ENCODE measurements at regions not wholly inside any gene's neighbourhood (a gene's known extent, or its start where the extent isn't known, plus 50 kb on each side); places are given as distances from the start of the nearest gene placed in this dataset.

DNA sequence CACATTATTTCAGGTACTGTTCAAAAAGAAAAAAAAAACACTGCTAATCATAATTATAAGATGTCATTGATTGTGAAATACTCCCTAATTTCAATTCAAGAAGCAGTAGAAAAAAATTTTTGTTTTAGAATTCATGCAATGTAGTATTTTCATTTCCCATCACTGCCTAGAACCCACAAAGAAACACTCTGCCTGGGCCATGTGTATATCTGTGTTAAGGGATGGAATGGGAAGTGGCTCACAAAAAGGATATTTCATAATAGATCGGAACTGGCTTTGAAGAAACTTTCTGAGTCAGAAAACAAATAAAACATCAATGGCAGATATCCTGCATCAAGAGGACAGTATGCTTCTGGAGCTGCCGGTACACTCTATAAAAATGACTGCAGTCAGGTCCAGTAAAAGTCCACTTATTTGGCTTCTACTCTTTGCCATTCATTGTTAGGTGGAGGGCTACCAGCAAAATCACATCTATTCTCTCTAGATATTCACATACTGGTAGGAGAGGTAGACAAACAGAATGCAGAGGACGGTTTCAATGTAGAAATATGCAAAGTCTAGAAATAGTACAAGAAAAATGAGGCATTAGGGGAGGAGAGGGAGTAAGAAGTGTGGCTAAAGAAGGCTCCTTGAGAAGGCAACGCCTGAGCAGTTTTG, 135.0 kb upstream of the TNFAIP3 start:
- no peaks in the 10 kb centered on the region for H3K27me3 ChIP-seq
- no peak for TF ChIP-seq EP300 (IDR thresholded peaks at IDR 0.05)
- TF ChIP-seq POLR2A (IDR thresholded peaks at IDR 0.05), result no peak
- TF ChIP-seq, protein P1, sequence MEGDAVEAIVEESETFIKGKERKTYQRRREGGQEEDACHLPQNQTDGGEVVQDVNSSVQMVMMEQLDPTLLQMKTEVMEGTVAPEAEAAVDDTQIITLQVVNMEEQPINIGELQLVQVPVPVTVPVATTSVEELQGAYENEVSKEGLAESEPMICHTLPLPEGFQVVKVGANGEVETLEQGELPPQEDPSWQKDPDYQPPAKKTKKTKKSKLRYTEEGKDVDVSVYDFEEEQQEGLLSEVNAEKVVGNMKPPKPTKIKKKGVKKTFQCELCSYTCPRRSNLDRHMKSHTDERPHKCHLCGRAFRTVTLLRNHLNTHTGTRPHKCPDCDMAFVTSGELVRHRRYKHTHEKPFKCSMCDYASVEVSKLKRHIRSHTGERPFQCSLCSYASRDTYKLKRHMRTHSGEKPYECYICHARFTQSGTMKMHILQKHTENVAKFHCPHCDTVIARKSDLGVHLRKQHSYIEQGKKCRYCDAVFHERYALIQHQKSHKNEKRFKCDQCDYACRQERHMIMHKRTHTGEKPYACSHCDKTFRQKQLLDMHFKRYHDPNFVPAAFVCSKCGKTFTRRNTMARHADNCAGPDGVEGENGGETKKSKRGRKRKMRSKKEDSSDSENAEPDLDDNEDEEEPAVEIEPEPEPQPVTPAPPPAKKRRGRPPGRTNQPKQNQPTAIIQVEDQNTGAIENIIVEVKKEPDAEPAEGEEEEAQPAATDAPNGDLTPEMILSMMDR (IDR thresholded peaks at IDR 0.05), result no peak
- no peak for TF ChIP-seq POLR2AphosphoS5 (IDR thresholded peaks at IDR 0.05)
- 59% methylated on average over 4 of the region's 4 CpGs for WGBS
- peaks cover 30% of the 10 kb centered on the region for H3K4me1 ChIP-seq
- no peak overlapping the region for H3K4me3 ChIP-seq
- no peak for DNase-seq (ENCODE audit: low spot score in 2 of 2)
- H3K9me3 ChIP-seq, result no peaks in the 10 kb centered on the region
- no peak overlapping the region for H3K27ac ChIP-seq
- H3K36me3 ChIP-seq, result no peaks in the 10 kb centered on the region

DNA sequence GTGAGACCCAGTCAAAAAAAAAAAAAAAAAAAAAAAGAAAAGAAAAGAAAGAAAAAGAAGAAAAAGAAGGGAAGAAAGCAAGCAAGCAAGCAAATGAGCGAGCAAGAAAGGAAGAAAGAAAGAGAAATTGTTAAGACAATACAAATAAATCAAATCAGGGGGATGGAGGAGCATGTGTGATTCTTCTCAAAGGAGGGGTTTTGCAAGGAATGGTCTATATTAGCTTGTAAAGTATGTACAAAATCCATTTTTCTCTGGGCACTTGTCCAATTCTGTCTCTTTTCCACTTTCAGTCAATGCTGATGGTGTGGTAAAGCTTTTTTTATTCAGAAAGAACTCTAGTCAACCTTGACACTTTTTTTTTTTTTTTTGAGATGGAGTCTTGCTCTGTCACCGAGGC, 133.7 kb upstream of the TNFAIP3 start:
- 88% methylated on average over 2 of the region's 2 CpGs for WGBS
- no peaks in the 10 kb centered on the region for H3K36me3 ChIP-seq
- no peak for TF ChIP-seq POLR2A (IDR thresholded peaks at IDR 0.05)
- TF ChIP-seq POLR2AphosphoS5 (IDR thresholded peaks at IDR 0.05), result no peak
- TF ChIP-seq, protein P1 (IDR thresholded peaks at IDR 0.05), result no peak
- TF ChIP-seq EP300 (IDR thresholded peaks at IDR 0.05), result no peak
- H3K9me3 ChIP-seq, result no peaks in the 10 kb centered on the region
- no peak overlapping the region for H3K4me3 ChIP-seq
- no peak for DNase-seq (ENCODE audit: low spot score in 2 of 2)
- no peak overlapping the region for H3K27ac ChIP-seq
- no peaks in the 10 kb centered on the region for H3K27me3 ChIP-seq
- H3K4me1 ChIP-seq, result peaks cover 26% of the 10 kb centered on the region

DNA sequence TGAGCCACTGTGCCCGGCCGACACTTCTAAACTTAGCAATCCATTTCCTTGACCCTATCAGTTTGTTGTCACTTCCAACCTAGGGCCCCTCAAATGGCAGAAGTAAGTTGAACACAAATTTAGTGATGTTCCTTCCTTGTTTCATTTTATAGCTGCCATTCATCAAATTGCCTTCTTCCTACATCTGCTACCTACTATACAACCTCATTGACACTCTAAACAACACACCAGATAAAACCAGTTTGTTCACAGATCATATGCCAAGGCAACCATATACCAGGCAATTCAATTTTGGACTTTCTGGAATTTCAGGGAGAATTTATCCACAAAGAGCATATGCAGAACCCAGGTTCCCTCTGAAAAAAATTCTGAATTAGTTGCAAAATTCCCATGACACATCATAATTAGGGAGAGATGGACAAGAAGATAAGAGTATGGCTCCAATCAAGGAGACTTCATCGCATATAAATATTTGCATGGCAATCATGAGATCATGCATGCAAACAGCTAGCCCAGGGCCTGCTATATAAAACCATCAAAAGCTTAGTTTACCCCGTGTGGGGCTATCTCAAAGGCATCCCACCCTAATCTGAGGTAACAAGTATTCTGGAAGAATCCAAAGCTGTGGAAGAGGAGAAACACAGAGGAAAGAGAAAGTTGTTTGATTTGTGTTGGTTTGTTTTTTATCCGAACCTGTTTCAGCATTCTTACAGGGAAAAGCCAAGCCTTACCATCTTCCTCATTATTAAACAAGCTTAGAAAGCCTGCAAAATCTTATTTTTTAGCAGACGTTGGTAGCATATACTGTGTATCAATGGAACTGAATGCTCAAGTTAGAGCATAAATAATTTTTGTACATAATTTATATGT, 132.8 kb upstream of the TNFAIP3 start:
- no peak for DNase-seq (ENCODE audit: low spot score in 2 of 2)
- Histone ChIP-seq H3K9me3 (no peaks in the 10 kb centered on the region), H3K4me3 (no peak overlapping the region), H3K27ac (no peak overlapping the region), H3K36me3 (no peaks in the 10 kb centered on the region), H3K4me1 (peaks cover 17% of the 10 kb centered on the region), H3K27me3 (no peaks in the 10 kb centered on the region)
- WGBS, result 88% methylated on average over 6 of the region's 6 CpGs
- TF ChIP-seq, protein P1 (IDR thresholded peaks at IDR 0.05), result no peak
- TF ChIP-seq POLR2AphosphoS5 (IDR thresholded peaks at IDR 0.05) (no peak), EP300 (IDR thresholded peaks at IDR 0.05) (no peak), POLR2A (IDR thresholded peaks at IDR 0.05) (no peak)

DNA sequence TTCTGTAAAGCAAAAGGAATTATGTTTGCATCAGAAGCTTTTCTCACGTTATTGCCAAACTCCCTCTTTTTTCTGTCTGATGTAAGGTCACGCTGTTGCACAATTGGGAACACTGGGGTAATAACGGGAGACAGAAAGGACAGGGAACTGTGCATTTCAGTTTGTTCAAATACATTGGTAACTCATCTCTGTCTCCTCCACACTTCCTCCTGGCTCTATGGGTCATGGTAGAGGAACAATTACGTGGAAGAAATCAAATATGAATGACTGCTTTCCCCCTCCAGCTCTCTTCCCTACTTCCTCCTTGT, 132.2 kb upstream of the TNFAIP3 start:
- no peaks in the 10 kb centered on the region for H3K36me3 ChIP-seq
- peak in 1 of 3 donors; percentile 49 for TF ChIP-seq POLR2AphosphoS5 (IDR thresholded peaks at IDR 0.05)
- TF ChIP-seq, protein P1 (IDR thresholded peaks at IDR 0.05), result no peak
- no peaks in the 10 kb centered on the region for H3K27me3 ChIP-seq
- H3K4me3 ChIP-seq, result no peak overlapping the region
- DNase-seq (ENCODE audit: low spot score in 2 of 2), result no peak
- peaks cover 11% of the 10 kb centered on the region for H3K4me1 ChIP-seq
- 88% methylated on average over 4 of the region's 4 CpGs for WGBS
- H3K9me3 ChIP-seq, result no peaks in the 10 kb centered on the region
- H3K27ac ChIP-seq, result no peak overlapping the region

DNA sequence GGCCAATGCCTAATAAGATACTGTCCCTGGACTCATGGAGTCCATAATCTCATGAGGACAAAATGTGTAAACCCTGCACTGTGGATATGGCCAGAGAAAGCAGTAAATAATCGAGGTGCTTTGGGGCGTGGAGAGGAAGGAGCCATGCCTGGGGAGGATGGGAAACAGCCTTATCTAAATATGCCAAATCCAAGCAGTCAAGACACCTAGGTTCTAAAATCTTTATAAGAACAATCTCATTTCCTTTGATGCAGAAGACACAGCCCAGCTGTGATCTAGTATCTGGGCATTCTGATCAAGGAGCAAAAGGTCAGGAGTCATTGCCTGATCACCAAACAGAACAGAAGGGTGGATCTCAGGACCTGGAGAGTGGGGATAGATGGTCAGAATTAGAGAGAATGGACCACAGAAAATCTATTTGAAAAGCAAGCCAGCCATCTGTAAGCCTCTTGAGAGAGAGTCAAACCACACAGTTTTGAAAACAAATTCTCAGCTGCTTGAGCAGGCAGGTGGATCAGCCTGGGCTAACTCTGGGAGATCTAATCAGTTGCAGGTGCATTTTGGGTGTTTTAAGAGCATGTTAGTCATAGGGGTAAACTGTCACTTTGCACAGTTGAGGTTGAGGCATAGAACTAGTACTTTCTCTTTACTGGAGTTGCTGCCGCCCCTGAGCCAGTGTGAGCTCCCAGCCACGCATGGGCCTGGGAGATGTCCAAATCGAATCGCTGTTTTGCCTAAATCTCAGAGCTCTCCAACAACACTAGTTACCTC, 130.8 kb upstream of the TNFAIP3 start:
- no peak overlapping the region for H3K4me3 ChIP-seq
- no peak for DNase-seq (ENCODE audit: low spot score in 2 of 2)
- H3K27me3 ChIP-seq, result no peaks in the 10 kb centered on the region
- H3K9me3 ChIP-seq, result no peaks in the 10 kb centered on the region
- peaks cover 11% of the 10 kb centered on the region for H3K4me1 ChIP-seq
- H3K27ac ChIP-seq, result no peak overlapping the region
- no peaks in the 10 kb centered on the region for H3K36me3 ChIP-seq
- 70% methylated on average over 6 of the region's 6 CpGs for WGBS
- no peak for TF ChIP-seq POLR2A (IDR thresholded peaks at IDR 0.05)
- TF ChIP-seq, protein P1 (IDR thresholded peaks at IDR 0.05), result no peak
- TF ChIP-seq EP300 (IDR thresholded peaks at IDR 0.05), result no peak
- TF ChIP-seq POLR2AphosphoS5 (IDR thresholded peaks at IDR 0.05), result no peak
